CD4-positive, alpha-beta T cell treated with Interleukin-21 for 1 hour (primary cell): ENCODE measurements at regions not wholly inside any gene's neighbourhood (a gene's known extent, or its start where the extent isn't known, plus 50 kb on each side); places are given as distances from the start of the nearest gene placed in this dataset.

Experiments used
- DNase-seq: peaks from one replicate; pipeline ENCODE4 v3.0.0-alpha.2; 2020

DNA sequence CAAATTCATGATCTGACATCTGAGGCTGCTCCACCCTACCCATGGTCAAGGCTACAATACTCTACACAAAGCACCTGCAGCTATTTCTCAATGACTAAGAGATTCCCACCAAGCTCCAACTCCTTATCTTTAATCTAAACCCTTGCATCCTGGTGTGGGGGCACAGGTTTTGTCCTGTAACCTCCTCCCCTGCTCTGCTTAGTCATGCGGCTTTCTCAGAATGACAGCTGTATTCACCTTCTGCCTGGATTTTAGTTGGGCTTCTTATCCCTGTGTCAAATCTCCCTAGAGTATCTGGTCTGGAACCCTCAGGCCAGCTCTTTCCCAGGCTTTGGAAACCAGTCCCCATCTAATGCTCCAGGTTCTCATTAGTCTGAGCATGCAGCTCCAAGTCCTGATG, 159.0 kb downstream of the BARHL2 start:
- no peak for DNase-seq

DNA sequence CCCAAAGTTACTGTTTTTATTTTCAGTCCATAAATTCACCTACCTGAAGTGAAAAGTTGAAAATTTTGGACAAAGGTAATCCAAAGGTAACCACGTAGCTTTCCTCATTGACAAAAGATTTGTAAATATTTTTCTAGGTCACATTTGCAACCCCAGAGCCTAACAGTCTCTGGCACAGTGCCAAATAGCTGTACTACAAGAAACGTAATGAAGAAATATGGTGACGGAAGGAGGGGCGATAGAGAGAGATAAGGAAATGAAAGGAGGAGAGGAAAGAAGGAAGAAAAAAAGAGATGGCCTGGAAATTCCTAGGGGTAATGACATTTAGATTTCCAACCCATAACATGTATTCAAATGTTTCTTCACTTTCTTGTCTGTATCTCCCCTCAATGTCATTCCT, 159.4 kb downstream of the BARHL2 start:
- no peak for DNase-seq

DNA sequence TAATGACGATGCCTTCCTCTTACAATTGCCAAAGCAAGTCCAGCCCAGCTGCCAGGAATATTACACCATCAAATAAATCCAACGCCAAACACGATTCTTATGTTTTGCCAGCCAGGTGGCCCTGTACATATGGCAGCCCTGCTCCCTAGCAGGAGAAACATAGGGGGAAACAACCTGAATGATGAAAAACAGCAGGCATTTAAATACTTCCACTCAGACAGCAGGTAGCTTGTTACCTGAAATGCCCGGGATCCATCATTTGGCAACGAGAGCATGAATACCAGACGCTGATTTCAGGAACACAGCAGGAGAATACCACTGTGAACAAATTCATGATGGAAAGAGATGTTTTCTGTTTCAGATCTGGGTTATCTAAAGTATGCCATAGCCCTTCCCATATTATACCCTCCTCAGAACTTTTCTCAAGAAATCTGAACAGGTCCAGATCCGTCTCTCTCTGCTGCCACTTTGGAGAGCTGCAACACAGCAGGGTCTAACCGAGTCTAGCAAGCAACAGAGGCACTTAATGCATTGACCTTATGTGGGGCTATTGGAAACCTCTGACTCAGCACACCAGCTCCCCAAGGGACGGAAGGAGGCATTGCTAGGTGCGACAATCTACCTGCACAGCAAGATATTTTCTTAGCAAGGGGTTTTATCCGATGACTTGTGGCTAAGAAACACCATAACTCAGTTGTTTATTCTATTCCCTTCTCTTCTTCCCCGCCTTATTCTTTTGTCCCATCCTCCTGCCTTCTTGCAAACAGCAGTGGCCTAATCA, 166.3 kb downstream of the BARHL2 start:
- no peak for DNase-seq

DNA sequence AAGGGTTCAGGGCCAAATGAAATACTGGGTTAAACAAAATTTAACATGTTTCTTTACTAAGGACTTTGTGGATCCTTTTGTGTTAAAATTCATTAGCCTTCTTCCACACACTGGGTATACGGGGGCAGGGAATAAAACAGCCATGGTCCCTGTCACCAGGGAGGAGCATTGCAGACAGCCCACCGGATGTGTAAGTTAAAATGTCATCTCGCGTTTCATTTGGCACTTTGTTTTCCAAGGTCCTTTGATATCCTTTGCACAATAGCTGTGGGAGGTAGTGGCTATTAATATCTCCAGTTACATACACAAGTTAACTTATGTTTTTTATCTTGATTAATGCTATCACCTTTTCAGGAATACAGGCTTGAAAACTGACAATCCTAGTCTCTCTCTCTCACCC, 172.7 kb downstream of the BARHL2 start:
- DNase-seq = no peak

DNA sequence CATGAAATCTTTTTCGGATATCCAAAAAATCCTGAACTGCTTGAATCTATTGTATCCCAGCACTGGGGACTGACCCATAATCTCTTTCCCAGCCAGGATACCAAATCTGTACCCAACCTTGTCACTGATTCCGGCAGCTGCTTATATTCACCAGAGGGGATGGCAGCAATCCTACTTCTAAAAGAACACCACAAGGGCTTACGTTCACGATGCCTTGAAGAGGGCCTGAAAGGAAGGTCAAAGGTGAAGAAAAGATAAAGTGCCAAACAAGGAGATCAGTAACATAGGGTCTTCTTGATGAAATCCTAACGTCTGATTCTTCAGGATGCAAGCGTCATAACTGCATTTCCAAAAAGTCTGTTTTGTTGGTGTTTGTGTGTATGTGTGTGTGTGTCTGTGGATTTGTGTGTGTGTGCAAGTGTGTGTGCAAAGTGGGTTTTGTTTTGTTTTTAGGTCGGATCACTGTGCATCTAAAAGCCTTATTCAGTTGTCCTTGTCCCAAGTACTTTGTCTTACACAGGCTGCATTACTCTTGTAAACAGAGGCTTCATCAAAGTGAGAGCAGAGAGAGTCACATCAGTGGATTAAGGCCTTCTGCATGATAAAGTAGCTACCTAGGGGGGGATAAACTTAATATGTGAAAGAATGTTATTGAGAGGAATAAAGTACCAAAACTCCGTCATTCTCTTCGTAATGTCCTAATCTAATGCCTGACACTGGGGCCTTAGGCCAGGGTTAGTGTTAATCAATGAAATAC, 179.3 kb downstream of the BARHL2 start:
- no peak for DNase-seq

DNA sequence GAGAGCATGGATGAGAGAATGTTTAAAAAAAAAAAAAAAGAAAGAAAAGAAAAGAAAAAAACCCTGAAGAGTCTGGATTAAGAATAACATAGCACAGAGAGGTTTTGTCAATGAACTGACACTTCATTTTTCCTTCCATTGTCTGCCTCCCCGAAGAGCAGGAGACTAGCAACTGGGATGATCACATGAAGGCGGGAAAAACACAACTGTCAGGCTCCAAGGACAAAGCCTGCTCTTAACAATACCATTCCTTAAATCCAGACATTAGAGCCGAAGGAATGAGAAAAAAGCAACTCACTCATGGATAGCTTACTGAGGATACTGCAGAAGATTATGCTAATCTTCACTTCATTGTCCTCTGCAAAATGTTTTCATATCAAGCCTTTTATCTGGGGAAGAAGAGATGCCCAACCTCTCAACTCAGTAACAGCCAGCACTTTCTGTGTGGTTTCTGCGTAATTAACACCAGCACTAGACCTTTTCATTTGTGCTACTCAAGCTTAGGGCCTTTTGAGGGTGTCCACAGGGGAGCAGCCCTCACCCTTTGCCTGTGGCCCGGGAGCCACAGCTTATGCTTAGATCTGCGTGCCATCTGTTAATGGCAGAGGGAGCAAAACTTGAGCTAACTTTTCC, 182.3 kb downstream of the BARHL2 start:
- no peak for DNase-seq

DNA sequence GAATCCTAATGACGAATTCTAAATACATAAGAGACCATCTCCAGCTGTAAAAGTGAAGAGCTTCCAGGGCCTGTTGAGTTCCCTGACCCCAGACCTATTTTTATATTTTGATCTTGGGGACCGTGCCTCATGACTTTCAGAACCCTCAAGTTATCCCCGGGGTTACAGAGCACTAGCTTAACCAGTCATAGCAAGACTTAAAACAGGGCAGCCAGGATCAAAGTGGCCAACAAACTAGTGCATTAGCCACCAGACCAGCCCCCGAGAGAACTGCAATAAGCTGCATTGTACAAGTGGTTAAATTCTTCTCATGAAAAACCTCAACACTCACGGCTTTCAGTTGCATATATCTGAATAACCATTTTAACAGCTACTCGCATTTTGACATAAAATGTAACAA, 183.0 kb downstream of the BARHL2 start:
- no peak for DNase-seq

DNA sequence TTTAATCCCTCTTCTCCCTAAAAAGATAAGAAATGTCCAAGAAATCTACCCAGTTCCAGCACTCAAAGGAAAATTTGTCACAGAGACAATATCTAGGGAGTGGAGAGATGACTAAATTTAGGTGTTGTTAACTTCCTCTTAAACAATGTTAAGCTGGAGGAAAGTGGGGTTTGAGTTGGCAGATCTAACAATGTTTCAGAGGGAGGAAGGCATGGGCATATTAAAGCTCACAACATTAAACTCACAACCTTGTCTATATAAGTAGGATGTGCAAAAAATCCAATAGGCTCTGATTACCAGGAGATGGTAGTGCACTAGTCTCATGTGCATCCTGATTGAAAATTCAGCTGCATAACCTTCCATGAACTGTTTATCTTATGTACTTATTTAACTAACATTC, 190.1 kb downstream of the BARHL2 start:
- no peak for DNase-seq

DNA sequence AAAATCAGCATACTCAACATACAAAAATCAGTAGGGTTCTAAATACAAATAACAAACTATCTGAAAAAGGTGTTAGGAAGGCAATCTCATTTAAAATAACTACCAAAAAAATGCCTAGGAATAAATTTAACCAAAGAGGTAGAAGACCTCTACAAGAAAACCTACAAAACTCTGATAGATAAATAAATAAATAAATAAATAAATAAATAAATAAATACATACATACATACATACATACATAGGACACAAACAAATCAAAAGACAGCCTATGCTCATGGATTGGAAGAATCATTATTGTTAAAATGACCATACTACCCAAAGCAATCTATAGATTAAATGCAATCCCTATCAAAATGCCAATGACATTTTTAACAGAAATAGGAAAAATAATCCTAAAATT, 194.7 kb downstream of the BARHL2 start:
- DNase-seq = no peak

DNA sequence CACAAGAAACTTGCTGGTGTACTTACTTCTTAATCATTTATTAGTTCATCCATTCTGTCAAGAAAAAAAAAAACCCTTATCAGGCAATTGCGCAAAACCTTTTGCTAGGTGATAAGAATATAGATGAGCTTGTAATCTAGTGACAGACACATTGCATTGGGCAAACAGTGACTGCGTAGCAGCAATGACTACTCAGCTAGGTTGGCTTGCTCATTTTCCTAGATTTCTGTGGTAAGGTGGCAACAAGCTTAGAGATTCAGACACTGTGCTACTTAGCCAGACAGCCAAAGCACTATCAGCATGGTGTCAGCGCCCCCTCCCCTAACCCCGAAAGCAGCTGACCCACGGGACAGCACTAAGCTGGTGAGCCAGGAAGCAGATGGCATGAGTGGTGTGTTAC, 203.1 kb downstream of the BARHL2 start:
- DNase-seq = no peak

DNA sequence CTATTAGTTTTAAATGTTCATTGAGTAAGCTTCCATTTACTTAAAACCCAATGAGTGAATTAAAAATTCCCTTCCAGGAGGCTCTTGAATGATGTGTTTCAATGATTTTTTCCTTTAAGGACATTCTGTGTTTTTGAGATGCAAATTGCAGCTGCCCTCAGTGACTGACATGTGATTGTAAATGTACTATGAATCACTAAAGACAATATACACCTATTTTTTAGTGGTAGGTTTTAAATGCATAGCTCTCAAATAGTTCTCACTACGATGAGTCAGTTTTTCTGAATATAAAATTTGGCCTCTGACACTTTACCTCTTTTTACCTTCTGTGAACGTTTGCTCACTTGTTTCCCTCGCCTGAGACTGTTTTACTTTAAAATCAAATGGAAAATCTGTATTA, 204.7 kb downstream of the BARHL2 start:
- DNase-seq = no peak

DNA sequence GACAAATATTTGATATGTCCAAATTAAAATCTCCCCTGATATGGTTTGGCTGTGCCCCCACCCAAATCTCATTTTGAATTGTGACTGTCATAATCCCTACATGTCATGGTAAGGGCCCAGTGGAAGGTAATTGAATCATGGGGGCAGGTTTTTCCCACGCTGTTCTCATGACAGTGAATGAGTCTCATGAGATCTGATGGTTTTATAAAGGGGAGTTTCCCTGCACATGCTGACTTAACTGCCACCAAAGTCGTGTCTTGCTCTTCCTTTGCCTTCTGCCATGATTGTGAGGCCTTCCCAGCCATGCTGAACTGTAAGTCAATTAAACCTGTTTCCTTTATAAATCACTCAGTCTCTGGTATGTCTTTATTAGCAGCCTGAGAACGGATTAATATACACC, 207.0 kb downstream of the BARHL2 start:
- DNase-seq = no peak

DNA sequence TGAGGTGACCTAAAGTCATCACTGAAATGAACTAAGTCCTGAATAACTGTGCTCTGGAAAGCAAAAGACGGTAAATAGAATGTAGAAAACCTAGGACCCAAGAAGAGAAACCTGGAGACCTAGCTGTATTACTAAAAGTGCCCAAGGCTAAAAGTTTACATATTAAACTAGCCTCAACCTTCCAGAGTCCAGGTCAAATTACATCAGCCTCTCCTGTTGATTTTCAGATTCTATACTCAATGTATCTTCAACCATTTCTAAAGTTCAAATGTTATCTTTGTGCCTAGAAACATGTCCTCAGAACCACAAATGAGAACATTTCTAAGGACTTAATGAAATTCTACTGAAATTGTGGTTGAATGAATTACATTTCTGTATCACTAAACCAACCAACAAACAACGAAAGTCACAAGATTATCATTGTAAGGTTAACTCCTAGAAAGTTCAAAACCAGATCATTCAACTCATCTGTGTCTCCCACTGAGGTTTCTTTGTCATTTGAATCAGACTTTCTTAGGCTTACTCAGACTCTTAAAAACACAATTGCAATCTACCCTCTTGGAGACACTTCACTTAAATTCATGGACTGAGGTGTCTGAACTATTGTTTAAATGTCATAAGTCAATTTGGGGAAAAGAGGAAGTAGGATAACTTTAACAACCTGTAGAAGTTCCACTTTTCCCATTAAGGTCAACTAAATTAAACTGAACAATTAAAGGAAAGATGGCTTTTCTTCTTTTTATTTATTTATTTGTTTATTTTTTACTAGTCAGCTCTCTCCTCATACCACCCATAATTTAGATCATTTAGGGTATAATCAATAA, 207.7 kb downstream of the BARHL2 start:
- DNase-seq = no peak

DNA sequence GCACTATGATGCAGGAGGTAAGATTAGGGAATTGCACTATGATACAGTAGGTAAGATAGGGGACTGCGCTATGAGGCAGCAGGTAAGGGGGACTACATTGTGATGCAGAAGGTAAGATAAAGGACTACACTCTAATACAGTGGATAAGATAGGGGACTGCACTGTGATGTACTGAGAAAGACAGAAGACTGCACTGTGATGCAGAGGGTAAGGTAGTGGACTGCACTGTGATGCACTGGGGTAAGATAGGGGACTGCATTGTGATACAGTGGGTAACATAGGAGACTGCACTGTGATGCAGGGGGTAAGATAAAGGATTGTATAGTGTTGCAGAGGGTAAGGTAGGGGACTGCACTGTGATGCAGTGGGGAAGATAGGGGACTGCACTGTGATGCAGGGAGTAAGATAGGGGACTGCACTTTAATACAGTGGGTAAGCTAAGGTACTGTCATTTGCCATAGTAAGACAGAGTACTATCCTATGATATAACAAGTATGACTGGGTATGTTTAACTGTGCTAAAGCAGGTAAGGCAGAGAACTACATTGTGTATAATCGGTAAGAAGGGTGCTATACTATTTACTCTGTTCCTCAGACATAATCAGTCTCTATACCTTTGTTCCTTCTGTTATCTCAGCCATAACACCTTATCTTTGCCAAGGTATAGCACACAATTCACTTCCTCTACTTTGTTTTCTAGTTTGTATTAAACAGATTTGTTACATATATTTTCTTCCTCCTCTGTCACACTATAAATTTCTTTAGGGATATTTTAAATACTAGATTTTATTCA, 208.5 kb downstream of the BARHL2 start:
- DNase-seq = no peak

DNA sequence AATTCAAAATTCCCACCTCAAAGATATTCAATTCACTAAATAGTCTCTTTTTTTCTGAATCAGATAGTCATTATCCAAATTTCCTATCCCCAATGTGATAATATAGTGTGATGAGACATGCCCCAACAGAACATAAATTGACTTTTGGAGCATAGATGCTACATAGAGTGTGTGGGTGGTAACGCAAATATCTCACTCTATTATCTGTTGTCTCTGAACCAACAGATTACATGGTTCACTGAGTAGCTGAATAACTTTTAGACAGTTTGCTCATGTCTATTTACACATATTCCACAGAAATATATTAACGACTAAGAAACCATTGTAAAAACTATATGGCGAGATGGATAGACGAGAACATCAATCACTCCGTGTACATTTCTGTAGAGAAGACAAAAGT, 209.9 kb downstream of the BARHL2 start:
- DNase-seq = no peak

DNA sequence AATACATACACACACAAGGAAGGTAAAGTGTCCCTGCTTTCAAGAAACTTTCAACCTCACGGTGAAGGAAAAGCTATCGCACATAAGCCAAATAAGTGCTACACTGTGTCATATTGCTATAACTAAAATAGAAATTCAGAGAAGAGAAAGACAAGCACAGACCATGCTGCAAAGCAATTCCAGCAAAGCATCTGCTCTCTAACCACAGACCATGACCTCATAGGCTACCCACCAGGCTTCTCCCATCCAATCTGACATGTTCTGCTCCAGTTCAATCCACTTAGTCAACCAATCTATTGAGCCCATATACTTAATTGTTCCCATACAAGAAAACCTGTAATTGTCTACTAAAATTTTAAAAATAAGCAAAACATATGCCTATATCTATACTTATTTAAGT, 211.3 kb downstream of the BARHL2 start:
- no peak for DNase-seq

DNA sequence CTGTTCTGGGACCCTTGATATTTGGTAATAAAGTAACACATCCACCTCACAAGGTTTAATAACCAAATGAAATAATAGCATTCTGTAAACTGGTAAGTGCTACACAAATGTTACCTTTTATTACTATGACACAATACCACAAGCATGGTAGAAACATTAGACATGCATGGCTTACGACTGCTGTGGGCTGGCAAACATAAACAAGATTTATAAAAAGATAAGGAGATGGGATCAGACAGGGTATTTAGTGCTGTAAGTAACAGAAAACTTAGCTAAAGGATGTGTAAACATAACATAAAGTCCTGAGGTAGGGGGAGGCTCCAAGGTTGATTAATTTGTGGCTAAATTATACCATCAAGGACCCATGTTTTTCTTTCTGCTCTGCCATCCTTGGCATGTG, 212.6 kb downstream of the BARHL2 start:
- DNase-seq = no peak

DNA sequence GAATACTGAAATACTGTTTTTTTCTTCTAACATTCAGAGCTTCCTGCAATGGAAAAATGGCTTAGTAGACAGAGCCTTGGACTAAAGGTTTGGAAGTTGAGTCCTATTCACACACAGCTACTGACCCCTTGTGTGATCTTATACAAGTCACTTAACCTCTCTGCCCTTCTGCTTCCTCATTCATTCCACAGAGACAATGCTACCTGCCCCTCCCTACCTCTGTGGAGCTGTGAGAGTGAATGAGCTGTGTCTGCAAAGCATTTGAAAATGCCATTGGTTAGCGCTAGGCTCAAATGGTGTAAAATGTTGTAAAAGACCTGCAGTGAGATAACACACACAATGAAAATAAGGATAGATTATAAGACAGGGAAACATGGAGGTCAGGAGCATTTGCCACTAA, 214.4 kb downstream of the BARHL2 start:
- DNase-seq = no peak

DNA sequence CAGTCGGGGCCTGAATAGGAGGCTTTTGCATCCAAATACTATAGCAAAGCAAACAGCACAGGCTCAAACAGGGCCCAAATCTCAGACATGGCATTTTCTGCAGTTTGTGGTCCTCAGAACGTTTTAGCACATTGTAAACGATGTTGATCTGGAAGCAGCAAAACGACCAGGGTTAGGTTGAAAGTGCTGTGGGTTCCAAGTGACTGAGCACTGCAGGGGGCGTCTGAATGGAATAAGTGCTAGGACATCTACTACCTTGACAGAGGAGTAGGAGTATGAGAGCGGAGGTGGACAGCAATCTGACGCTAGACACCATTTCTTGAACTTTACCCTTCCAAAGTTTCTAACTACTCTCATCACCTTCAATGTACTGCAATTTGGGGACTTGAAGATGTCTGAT, 214.9 kb downstream of the BARHL2 start:
- DNase-seq = no peak

DNA sequence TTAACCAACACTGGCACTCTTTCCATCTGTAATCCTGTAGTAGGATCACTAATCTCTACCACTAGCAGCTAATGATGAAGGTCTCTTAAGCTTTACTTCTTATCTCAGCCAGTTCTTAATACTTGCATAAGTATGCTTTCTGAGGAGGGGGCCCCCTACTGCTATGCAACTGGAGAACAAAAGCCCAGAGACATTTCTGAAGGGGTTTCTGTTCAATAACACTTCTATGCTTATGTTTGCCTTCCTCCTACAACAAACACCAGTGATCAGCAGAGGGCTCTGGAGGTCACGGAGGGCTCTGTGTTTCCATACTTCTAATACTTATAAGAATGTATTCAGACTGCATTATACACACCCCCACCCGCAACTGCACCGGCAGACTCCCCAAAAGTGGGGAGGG, 215.8 kb downstream of the BARHL2 start:
- no peak for DNase-seq

DNA sequence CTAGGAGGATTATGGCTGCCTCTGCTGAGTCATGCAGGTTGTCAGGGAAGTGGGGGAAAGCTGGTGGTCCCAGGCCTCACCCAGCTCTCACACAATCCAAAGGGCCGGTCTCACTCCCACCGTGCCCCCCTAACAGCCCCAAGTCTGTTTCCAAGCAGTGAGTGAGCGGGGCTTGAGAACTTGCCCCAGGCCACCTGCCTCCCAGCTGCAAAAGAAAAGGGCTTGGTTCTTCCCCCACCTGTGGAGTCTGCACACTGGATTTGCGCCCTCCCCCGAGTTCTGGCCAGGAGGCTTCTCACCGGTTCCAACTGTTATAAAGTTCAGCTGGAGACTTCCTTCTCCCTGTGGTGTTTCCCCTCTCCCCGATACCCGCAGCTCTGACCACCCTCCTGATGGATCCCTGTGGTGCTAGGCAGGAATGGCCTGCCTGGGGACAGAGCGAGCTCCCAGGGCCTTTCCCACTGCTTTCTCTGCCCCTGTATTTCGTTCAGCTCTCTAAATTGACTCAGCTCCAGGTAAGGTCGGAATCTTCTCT, 222.3 kb downstream of the BARHL2 start:
- no peak for DNase-seq

DNA sequence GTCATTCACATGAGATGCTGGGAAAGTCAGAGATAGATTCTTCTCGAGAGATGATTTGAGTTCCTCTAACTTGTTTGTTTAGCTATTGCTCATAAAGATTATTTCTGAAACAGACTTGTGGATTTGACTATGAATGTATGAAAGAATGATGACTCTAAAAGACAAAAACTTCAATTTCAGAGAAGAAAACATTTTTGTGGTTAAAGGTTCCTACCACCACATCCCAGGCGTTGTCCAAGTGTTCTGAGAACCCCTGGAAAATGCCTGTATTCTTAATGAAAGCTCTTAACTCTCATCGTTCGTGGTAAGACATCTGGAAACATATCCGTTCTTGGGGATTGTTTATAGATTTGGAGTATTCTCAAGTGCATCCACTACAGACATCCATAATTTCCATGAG, 228.7 kb downstream of the BARHL2 start:
- no peak for DNase-seq
